ENCODE measurements at regions not wholly inside any gene's neighbourhood (a gene's known extent, or its start where the extent isn't known, plus 50 kb on each side); places are given as distances from the start of the nearest gene placed in this dataset.

- no peaks in the 10 kb centered on the region for H3K27me3 ChIP-seq (replicated peaks; ENCODE audit: insufficient read depth)
- no peaks in the 10 kb centered on the region for H3K4me1 ChIP-seq (ENCODE audit: control insufficient read depth in 1 of 2, low read depth in 2 of 2)
- no peak for DNase-seq (ENCODE audit: low spot score)
- ATAC-seq (ENCODE audit: insufficient number of reproducible peaks, low FRiP score, low read depth), result no peak
- H3K4me3 ChIP-seq, result no peak overlapping the region
- H3K9me3 ChIP-seq, result no peaks in the 10 kb centered on the region
- no peak for TF ChIP-seq CTCF (IDR thresholded peaks at IDR 0.05)
- no peaks in the 10 kb centered on the region for H3K36me3 ChIP-seq
- no peak overlapping the region for H3K27ac ChIP-seq
Observed at GRCh38 chr3:96756516-96756915, 57.9 kb upstream of the EPHA6 start.

GRCh38 chr3:96760956-96761355 is 53.4 kb upstream of the EPHA6 start:
- no peaks in the 10 kb centered on the region for H3K27me3 ChIP-seq (replicated peaks; ENCODE audit: insufficient read depth)
- H3K4me1 ChIP-seq (ENCODE audit: control insufficient read depth in 1 of 2, low read depth in 2 of 2), result no peaks in the 10 kb centered on the region
- H3K36me3 ChIP-seq, result no peaks in the 10 kb centered on the region
- no peak for TF ChIP-seq CTCF (IDR thresholded peaks at IDR 0.05)
- DNase-seq (ENCODE audit: low spot score) (no peak), ATAC-seq (ENCODE audit: insufficient number of reproducible peaks, low FRiP score, low read depth) (no peak)
- no peak overlapping the region for H3K27ac ChIP-seq
- no peak overlapping the region for H3K4me3 ChIP-seq
- H3K9me3 ChIP-seq, result no peaks in the 10 kb centered on the region
